C4-2B (cell line): ENCODE measurements at regions not wholly inside any gene's neighbourhood (a gene's known extent, or its start where the extent isn't known, plus 50 kb on each side); places are given as distances from the start of the nearest gene placed in this dataset.

Experiments
- H3K27ac ChIP-seq: fragments of 450-650 bp; 2 replicates; pipeline ENCODE4 v1.5.1; 2017
- ZFX ChIP-seq: fragments of 450-650 bp; IDR thresholded peaks from 2 replicates; pipeline ENCODE4 v1.6.1; 2017
- TF ChIP-seq, protein P1 (sequence below): fragments of 450-650 bp; conservative IDR thresholded peaks from 2 replicates; pipeline ENCODE4 v1.5.1; 2017; ENCODE audit warnings: mild to moderate bottlenecking

GRCh38 chr20:59470521-59470920 is 133.8 kb upstream of the PHACTR3 start:
- H3K27ac ChIP-seq = no peak overlapping the region
- TF ChIP-seq, protein P1, sequence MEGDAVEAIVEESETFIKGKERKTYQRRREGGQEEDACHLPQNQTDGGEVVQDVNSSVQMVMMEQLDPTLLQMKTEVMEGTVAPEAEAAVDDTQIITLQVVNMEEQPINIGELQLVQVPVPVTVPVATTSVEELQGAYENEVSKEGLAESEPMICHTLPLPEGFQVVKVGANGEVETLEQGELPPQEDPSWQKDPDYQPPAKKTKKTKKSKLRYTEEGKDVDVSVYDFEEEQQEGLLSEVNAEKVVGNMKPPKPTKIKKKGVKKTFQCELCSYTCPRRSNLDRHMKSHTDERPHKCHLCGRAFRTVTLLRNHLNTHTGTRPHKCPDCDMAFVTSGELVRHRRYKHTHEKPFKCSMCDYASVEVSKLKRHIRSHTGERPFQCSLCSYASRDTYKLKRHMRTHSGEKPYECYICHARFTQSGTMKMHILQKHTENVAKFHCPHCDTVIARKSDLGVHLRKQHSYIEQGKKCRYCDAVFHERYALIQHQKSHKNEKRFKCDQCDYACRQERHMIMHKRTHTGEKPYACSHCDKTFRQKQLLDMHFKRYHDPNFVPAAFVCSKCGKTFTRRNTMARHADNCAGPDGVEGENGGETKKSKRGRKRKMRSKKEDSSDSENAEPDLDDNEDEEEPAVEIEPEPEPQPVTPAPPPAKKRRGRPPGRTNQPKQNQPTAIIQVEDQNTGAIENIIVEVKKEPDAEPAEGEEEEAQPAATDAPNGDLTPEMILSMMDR = no peak

GRCh38 chr20:59471653-59472421 is 132.5 kb upstream of the PHACTR3 start:
- no peak for TF ChIP-seq ZFX
- TF ChIP-seq, protein P1 = no peak
- no peak overlapping the region for H3K27ac ChIP-seq

- TF ChIP-seq, protein P1 = no peak
- no peak for TF ChIP-seq ZFX
- H3K27ac ChIP-seq = no peak overlapping the region
These were observed 130.6 kb upstream of the PHACTR3 start for GRCh38 chr20:59473742-59474141.

- TF ChIP-seq, protein P1 = no peak
- no peak overlapping the region for H3K27ac ChIP-seq
These were observed 123.3 kb upstream of the PHACTR3 start for GRCh38 chr20:59481067-59481466.

DNA sequence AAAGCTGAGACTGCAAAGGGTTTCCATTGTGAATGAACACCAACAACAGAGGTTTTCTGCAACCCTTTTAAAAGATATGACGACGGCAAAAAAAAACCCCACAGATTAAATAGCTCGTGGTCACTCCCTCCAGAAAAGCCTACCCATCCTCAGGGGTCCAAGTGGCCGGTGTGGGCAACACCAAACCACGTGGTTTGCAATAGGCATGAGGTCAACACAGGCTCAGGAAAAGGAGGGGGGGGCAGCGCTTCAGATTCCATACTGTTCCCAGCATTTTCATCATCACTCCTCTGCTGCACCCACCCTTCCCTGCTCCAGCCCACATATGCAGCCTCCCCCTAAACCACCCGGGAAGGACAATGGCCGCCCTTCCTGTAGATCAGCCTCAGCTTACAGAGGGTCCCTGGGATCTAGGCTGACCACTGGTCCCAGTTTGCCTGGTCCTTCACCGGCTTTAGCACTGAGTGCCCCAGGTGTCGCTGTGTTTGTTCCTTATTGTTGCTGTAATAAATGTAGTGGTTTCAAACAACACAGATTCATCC is 122.8 kb upstream of the PHACTR3 start:
- TF ChIP-seq ZFX = no peak
- TF ChIP-seq, protein P1 = no peak

GRCh38 chr20:59482351-59483187 is 121.8 kb upstream of the PHACTR3 start:
- no peak overlapping the region for H3K27ac ChIP-seq
- no peak for TF ChIP-seq ZFX
- TF ChIP-seq, protein P1 = no peak

More for the DNA sequence above, 122.8 kb upstream of the PHACTR3 start:
- no peak overlapping the region for H3K27ac ChIP-seq

- no peak overlapping the region for H3K27ac ChIP-seq
- TF ChIP-seq ZFX = no peak
- TF ChIP-seq, protein P1 = no peak
These were observed 120.9 kb upstream of the PHACTR3 start for GRCh38 chr20:59483481-59483880.
